LNCaP clone FGC (cell line): ENCODE measurements at regions not wholly inside any gene's neighbourhood (a gene's known extent, or its start where the extent isn't known, plus 50 kb on each side); places are given as distances from the start of the nearest gene placed in this dataset.

Source experiments
- DNase-seq: peaks from one replicate; pipeline ENCODE4 v3.0.0-alpha.2; 2011; ENCODE audit warnings: low read depth
- H3K4me3 ChIP-seq: 2 replicates; pipeline ENCODE4 v1.5.1; 2011; ENCODE audit warnings: mild to moderate bottlenecking, low read depth, low read length, control low read depth
- TF ChIP-seq, protein P1 (sequence below): IDR thresholded peaks from 2 replicates; pipeline ENCODE4 v1.5.1; 2012; ENCODE audit warnings: mild to moderate bottlenecking; ENCODE audit not compliant: control insufficient read depth, insufficient read depth; ENCODE audit errors: extremely low read depth

DNA sequence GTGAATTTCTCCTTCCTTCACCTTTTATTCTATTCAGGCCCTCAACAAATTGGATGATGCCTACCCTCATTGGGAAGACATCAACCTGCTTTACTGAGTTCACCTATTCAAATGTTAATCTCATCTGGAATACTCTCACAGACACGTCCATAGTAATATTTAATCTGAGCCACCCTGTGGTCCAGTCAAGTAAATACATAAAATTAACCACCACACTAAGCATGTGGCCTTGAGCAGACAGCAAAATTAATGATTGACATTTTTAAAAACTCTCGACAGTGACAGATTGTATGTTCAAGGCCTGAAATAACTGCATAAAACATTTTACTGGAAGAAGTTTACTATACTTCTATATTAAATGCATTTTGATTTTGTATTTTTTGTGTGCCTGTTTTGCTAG, 540.6 kb upstream of the GCFC2 start:
- no peak for DNase-seq
- H3K4me3 ChIP-seq: no peak overlapping the region
- TF ChIP-seq, protein P1, sequence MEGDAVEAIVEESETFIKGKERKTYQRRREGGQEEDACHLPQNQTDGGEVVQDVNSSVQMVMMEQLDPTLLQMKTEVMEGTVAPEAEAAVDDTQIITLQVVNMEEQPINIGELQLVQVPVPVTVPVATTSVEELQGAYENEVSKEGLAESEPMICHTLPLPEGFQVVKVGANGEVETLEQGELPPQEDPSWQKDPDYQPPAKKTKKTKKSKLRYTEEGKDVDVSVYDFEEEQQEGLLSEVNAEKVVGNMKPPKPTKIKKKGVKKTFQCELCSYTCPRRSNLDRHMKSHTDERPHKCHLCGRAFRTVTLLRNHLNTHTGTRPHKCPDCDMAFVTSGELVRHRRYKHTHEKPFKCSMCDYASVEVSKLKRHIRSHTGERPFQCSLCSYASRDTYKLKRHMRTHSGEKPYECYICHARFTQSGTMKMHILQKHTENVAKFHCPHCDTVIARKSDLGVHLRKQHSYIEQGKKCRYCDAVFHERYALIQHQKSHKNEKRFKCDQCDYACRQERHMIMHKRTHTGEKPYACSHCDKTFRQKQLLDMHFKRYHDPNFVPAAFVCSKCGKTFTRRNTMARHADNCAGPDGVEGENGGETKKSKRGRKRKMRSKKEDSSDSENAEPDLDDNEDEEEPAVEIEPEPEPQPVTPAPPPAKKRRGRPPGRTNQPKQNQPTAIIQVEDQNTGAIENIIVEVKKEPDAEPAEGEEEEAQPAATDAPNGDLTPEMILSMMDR: no peak

DNA sequence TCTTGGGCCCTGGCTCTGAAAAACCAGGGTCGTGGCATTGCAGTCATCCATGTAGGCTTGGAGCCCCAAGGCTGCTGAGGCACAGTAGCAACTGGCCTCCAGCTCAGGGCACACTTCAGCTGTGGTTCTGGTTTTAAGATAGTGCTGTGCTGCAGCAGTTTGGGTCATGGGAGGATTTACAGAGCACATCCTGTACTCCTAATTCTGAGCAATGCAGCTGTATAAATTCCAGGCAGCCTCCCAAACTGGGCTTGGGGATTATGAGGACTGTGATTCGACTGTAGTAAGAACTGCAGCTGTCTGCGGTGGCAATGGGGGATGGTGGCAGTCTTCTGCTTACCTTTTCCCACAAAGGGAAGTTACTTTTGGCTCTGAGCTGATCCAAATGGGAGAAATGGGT, 536.3 kb upstream of the GCFC2 start:
- no peak for DNase-seq
- H3K4me3 ChIP-seq: no peak overlapping the region
- TF ChIP-seq, protein P1: no peak

DNA sequence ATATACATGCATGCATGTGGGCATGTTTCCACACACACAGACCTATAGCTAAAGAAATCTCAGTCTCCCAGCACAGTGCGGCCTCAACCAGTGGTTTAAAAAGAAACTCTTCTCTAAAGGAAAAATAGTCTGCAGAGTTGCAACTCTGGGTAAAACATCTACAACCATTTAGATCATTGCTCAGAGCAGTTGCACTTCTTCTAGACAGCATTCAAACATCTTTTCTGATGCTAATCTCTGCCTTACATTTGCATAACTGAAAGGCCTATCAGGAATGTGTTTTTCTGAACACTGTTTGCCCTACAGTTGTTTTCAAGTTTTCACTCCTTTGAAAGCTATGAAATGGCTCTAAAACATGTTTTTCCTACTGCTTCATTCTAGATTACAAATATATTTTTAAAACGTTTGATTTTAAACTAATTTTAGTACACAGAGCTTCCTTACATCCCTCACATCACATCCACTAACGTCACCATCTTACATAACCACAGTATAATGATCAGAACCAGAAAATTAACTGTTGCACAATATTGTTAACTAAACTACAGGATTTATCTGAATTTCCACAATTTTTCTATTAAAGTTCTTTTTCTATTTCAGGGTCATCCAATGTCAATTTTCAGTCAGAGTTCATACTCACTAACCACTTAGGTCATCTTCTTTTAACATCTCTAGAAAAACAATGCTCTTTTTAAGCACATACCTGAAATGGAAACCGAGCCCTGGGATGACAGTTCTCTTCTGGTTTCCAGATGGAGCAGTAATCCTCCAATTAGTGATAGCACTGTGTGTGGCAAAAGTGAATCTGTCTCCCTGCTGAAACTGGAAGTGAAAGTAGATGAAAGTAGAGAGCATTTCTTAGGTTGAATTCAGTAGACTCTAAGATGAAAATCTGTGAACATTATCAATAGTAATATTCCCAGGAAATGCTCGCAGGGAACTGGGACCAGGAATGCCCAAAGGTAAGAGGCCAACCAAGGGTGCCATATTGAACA, 501.6 kb upstream of the GCFC2 start:
- TF ChIP-seq, protein P1: no peak
- no peak overlapping the region for H3K4me3 ChIP-seq
- no peak for DNase-seq

DNA sequence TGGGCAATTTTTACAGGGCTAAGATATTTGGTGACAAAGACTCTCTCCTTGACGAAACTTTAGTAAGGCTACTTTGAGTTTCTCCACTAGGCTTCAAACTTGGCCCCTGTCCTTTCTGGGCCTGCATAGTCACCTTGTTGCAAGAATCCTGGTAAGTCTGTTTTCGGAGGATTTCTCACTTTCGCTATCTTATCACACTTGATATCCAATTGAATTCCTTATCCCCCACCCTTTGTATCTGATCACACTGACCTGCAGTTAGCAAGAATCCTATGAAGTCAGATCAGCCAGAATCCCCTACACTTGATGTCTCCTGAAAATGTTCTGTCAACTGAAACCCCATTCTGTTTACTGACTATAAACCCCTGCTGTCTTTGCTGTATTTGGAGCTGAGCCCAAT, 499.8 kb upstream of the GCFC2 start:
- TF ChIP-seq, protein P1: no peak
- no peak for DNase-seq
- H3K4me3 ChIP-seq: no peak overlapping the region

DNA sequence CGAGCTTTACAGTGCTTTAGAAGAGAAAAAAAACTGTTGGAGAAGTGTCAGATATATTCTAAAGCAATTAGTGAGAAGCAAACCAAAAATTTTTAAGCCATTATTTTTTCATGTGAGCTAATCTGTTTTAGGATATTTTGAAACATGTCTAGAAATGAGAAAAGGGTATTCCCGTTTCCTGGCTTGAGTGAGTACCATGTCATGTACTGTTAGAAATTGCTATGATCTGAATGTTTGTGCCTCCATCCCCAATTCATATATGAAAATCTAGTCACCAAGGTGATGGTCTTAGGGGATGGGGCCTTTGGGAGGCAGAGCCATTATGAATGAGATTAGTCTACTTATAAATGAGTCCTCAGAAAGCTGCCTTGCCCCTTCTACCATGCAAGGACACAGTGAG, 493.3 kb upstream of the GCFC2 start:
- H3K4me3 ChIP-seq: no peak overlapping the region
- TF ChIP-seq, protein P1: no peak
- no peak for DNase-seq

DNA sequence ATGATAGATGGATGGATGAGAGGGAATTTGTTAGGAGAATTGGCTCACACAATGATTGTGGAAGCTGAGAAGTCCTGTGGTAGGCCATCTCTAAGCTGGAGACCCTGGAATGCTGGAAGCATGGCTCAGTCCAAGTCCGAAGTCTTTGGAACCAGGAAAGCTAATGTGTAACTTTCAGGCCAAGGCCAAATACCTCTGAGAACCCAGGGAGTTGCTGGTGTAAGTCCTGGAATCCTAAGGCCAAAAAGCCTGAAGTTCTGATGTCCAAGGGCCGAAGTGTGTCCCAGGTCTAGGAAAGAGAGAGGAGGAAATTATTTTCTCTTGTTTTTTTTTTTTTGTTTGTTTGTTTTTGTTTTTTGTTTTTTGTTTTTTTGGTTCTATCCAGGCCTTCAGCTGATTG, 492.2 kb upstream of the GCFC2 start:
- DNase-seq: no peak
- TF ChIP-seq, protein P1: no peak

More for the DNA sequence above, 492.2 kb upstream of the GCFC2 start:
- no peak overlapping the region for H3K4me3 ChIP-seq
